PC-3 (cell line): ENCODE measurements at regions not wholly inside any gene's neighbourhood (a gene's known extent, or its start where the extent isn't known, plus 50 kb on each side); places are given as distances from the start of the nearest gene placed in this dataset.

ENCODE experiments used
- ATAC-seq: fragments of 200-7000 bp; cut with Tn5 transposase; 2 replicates; pipeline ENCODE4 v1.9.1; 2020; ENCODE audit warnings: mild to moderate bottlenecking, moderate library complexity
- BruUV-seq: library from RNA; stranded (reverse); fragments of 400-500 nt; replicated peaks from 2 replicates; lab custom pipeline; 2021; lab: Mats Ljungman, UMichigan
- CTCF ChIA-PET: fragments of 300-600 bp; sonication (Branson Sonifier 250); formaldehyde crosslinking; loops from one replicate; lab custom pipeline; 2022; ENCODE audit warnings: antibody characterized with exemption; lab: Charles Lee
- POLR2A ChIA-PET: fragments of 300-600 bp; sonication (Branson Sonifier 250); formaldehyde crosslinking; loops from one replicate; lab custom pipeline; 2022; ENCODE audit warnings: antibody characterized with exemption; ENCODE audit not compliant: unreplicated experiment; lab: Charles Lee
- DNase-seq: peaks from one replicate; pipeline ENCODE4 v3.0.0-alpha.2; 2015
- H2AFZ ChIP-seq: fragments of 300-600 bp; sonication (generic); 2 replicates; pipeline ENCODE4 v1.6.0; 2016; ENCODE audit warnings: antibody characterized with exemption, low read length
- H3F3A ChIP-seq: fragments of 300-600 bp; sonication (generic); one replicate; pipeline ENCODE4 v1.6.0; 2017; ENCODE audit warnings: antibody characterized with exemption, low read length, control low read depth, mild to moderate bottlenecking; ENCODE audit not compliant: unreplicated experiment
- H3K27ac ChIP-seq: fragments of 300-600 bp; sonication (generic); 2 replicates; pipeline ENCODE4 v1.5.1; 2016; ENCODE audit warnings: mild to moderate bottlenecking, low read length
- H3K27me3 ChIP-seq: fragments of 300-600 bp; sonication (generic); 2 replicates; pipeline ENCODE4 v1.6.1; 2016; ENCODE audit warnings: low read length, mixed read lengths
- H3K36me3 ChIP-seq: fragments of 300-600 bp; sonication (generic); 2 replicates; pipeline ENCODE4 v1.6.1; 2016; ENCODE audit warnings: low read depth, mixed run types, low read length, mixed read lengths
- H3K4me1 ChIP-seq: fragments of 300-600 bp; sonication (generic); 2 replicates; pipeline ENCODE4 v1.5.1; 2016; ENCODE audit warnings: low read length; ENCODE audit not compliant: insufficient read depth
- H3K4me2 ChIP-seq: fragments of 300-600 bp; sonication (generic); 2 replicates; pipeline ENCODE4 v1.6.0; 2016; ENCODE audit warnings: low read length
- H3K4me3 ChIP-seq: fragments of 300-600 bp; sonication (generic); 2 replicates; pipeline ENCODE4 v1.5.1; 2016; ENCODE audit warnings: mild to moderate bottlenecking, low read length, mixed read lengths
- H3K79me2 ChIP-seq: fragments of 300-600 bp; sonication (generic); 2 replicates; pipeline ENCODE4 v1.6.1; 2017; ENCODE audit warnings: low read length, mixed read lengths
- H3K9ac ChIP-seq: fragments of 300-600 bp; sonication (generic); 2 replicates; pipeline ENCODE4 v1.6.0; 2016; ENCODE audit warnings: mild to moderate bottlenecking, low read length
- H3K9me2 ChIP-seq: fragments of 300-600 bp; sonication (generic); replicated peaks from 2 replicates; pipeline ENCODE4 v1.6.1; 2016; ENCODE audit warnings: mixed run types, low read length, mixed read lengths
- H3K9me3 ChIP-seq: fragments of 300-600 bp; sonication (generic); 2 replicates; pipeline ENCODE4 v1.6.1; 2016; ENCODE audit warnings: low read length, mixed read lengths
- H4K20me1 ChIP-seq: fragments of 300-600 bp; sonication (generic); 2 replicates; pipeline ENCODE4 v1.6.1; 2016; ENCODE audit warnings: low read length, mixed read lengths
- EZH2 ChIP-seq: fragments of 300-600 bp; sonication (generic); IDR thresholded peaks from one replicate; pipeline ENCODE4 v1.6.1; 2017; ENCODE audit warnings: antibody characterized with exemption, mild to moderate bottlenecking, low read length; ENCODE audit not compliant: unreplicated experiment
- EZH2phosphoT487 ChIP-seq: fragments of 300-600 bp; sonication (generic); IDR thresholded peaks from 2 replicates; pipeline ENCODE4 v1.6.1; 2018; ENCODE audit warnings: mild to moderate bottlenecking, antibody characterized with exemption, low read length, borderline replicate concordance
- intact Hi-C: fragments of 100-400 bp; cut with micrococcal nuclease; formaldehyde crosslinking; loops from 2 replicates; pipeline ENCODE4 v1.9.0; 2023
- TF ChIP-seq, protein P1 (sequence below): fragments of 300-600 bp; sonication (generic); conservative IDR thresholded peaks from 2 replicates; pipeline ENCODE4 v1.5.1; 2017; ENCODE audit warnings: antibody characterized with exemption, low read depth, mild to moderate bottlenecking, low read length

GRCh38 chr1:60581455-60582220, 500.7 kb upstream of the NFIA start:
- Histone ChIP-seq H3K27me3 (no peaks in the 10 kb centered on the region), H3K4me1 (peaks cover 7% of the 10 kb centered on the region), H3K9me2 (no peaks in the 10 kb centered on the region), H3F3A (no peaks in the 10 kb centered on the region), H3K4me2 (no peak overlapping the region), H3K27ac (no peak overlapping the region), H3K9me3 (peaks cover 7% of the 10 kb centered on the region), H2AFZ (no peak overlapping the region), H4K20me1 (no peaks in the 10 kb centered on the region), H3K79me2 (no peaks in the 10 kb centered on the region), H3K4me3 (no peak overlapping the region), H3K9ac (no peak overlapping the region), H3K36me3 (peaks cover 21% of the 10 kb centered on the region; the same call in 1 of the 2 replicates)
- TF ChIP-seq EZH2phosphoT487 (no peak), EZH2 (no peak)
- TF ChIP-seq, protein P1, sequence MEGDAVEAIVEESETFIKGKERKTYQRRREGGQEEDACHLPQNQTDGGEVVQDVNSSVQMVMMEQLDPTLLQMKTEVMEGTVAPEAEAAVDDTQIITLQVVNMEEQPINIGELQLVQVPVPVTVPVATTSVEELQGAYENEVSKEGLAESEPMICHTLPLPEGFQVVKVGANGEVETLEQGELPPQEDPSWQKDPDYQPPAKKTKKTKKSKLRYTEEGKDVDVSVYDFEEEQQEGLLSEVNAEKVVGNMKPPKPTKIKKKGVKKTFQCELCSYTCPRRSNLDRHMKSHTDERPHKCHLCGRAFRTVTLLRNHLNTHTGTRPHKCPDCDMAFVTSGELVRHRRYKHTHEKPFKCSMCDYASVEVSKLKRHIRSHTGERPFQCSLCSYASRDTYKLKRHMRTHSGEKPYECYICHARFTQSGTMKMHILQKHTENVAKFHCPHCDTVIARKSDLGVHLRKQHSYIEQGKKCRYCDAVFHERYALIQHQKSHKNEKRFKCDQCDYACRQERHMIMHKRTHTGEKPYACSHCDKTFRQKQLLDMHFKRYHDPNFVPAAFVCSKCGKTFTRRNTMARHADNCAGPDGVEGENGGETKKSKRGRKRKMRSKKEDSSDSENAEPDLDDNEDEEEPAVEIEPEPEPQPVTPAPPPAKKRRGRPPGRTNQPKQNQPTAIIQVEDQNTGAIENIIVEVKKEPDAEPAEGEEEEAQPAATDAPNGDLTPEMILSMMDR = no peak
- intact Hi-C loops = no loop called here
- DNase-seq (no peak), ATAC-seq (no peak)
- no TSS peak for BruUV-seq
- CTCF ChIA-PET = no interaction called here
- POLR2A ChIA-PET = no interaction called here

GRCh38 chr1:60577029-60577428, 503.5 kb upstream of the C1orf87 start:
- no peak overlapping the region for H2AFZ ChIP-seq
- H3K4me2 ChIP-seq = no peak overlapping the region
- ATAC-seq (no peak), DNase-seq (no peak)
- no peaks in the 10 kb centered on the region for H3K36me3 ChIP-seq
- ChIA-PET CTCF (no interaction called here), POLR2A (no interaction called here)
- H3K9ac ChIP-seq = no peak overlapping the region
- intact Hi-C loops = no loop called here
- no TSS peak for BruUV-seq
- H3K27me3 ChIP-seq = no peaks in the 10 kb centered on the region
- TF ChIP-seq EZH2phosphoT487 (no peak), EZH2 (no peak)
- TF ChIP-seq, protein P1 = no peak
- H3K79me2 ChIP-seq = no peaks in the 10 kb centered on the region
- H3K4me1 ChIP-seq = peaks cover 35% of the 10 kb centered on the region
- peaks cover 4% of the 10 kb centered on the region for H3F3A ChIP-seq
- no peaks in the 10 kb centered on the region for H3K9me3 ChIP-seq
- H4K20me1 ChIP-seq = no peaks in the 10 kb centered on the region
- no peaks in the 10 kb centered on the region for H3K9me2 ChIP-seq
- no peak overlapping the region for H3K27ac ChIP-seq
- no peak overlapping the region for H3K4me3 ChIP-seq

GRCh38 chr1:60575326-60575977, 501.9 kb upstream of the C1orf87 start:
- no peaks in the 10 kb centered on the region for H4K20me1 ChIP-seq
- H3K27me3 ChIP-seq = no peaks in the 10 kb centered on the region
- ChIA-PET CTCF (no interaction called here), POLR2A (no interaction called here)
- H3K27ac ChIP-seq = no peak overlapping the region
- no peak overlapping the region for H3K9ac ChIP-seq
- no peak overlapping the region for H3K4me2 ChIP-seq
- H3F3A ChIP-seq = peaks cover 4% of the 10 kb centered on the region
- H3K79me2 ChIP-seq = no peaks in the 10 kb centered on the region
- ATAC-seq = no peak
- no peaks in the 10 kb centered on the region for H3K36me3 ChIP-seq
- BruUV-seq = no TSS peak
- no peak overlapping the region for H3K4me3 ChIP-seq
- TF ChIP-seq EZH2 (no peak), EZH2phosphoT487 (no peak)
- TF ChIP-seq, protein P1 = no peak
- no peaks in the 10 kb centered on the region for H3K9me2 ChIP-seq
- H2AFZ ChIP-seq = no peak overlapping the region
- peaks cover 36% of the 10 kb centered on the region for H3K4me1 ChIP-seq
- intact Hi-C loops = no loop called here
- no peaks in the 10 kb centered on the region for H3K9me3 ChIP-seq
- no peak for DNase-seq
